Caco-2 (cell line): ENCODE measurements at regions not wholly inside any gene's neighbourhood (a gene's known extent, or its start where the extent isn't known, plus 50 kb on each side); places are given as distances from the start of the nearest gene placed in this dataset.
A peak's percentile ranks its signal among the peaks of the same experiment; 100 is the strongest.

Source experiments
- BruUV-seq: library from RNA; stranded (reverse); fragments of 400-500 nt; replicated peaks from 2 replicates; lab custom pipeline; 2021; lab: Mats Ljungman, UMichigan
- CTCF ChIA-PET: fragments of 300-600 bp; sonication (Branson Sonifier 250); formaldehyde crosslinking; loops from one replicate; lab custom pipeline; 2022; ENCODE audit warnings: antibody characterized with exemption; lab: Charles Lee
- POLR2A ChIA-PET: fragments of 300-600 bp; sonication (Branson Sonifier 250); formaldehyde crosslinking; loops from one replicate; lab custom pipeline; 2022; ENCODE audit warnings: antibody characterized with exemption; lab: Charles Lee
- DNase-seq, 2 experiments: peaks; one replicate each; pipeline versions ENCODE4 v3.0.0 to v3.0.0-alpha.2; 2020 to 2022
- H3K27me3 ChIP-seq: replicated peaks from 2 replicates; pipeline ENCODE4 v1.6.0; 2011; ENCODE audit warnings: low read length; ENCODE audit not compliant: control insufficient read depth, insufficient read depth
- H3K36me3 ChIP-seq: 2 replicates; pipeline ENCODE4 v1.5.1; 2011; ENCODE audit warnings: low read length; ENCODE audit not compliant: control insufficient read depth, insufficient read depth
- H3K4me1 ChIP-seq: fragments of 250-450 bp; sonication (Bioruptor Pico); 2 replicates; pipeline ENCODE4 v1.5.1; 2020; ENCODE audit warnings: mild to moderate bottlenecking
- H3K4me3 ChIP-seq: 2 replicates; pipeline ENCODE4 v1.5.1; 2011; ENCODE audit warnings: low read depth, mild to moderate bottlenecking, control low read depth, low read length
- H3K9me3 ChIP-seq: fragments of 250-450 bp; sonication (Bioruptor Pico); 2 replicates; pipeline ENCODE4 v1.5.1; 2020; ENCODE audit warnings: mild to moderate bottlenecking, moderate library complexity
- H3K27ac Mint-ChIP-seq: one replicate; pipeline ENCODE4 v1.8.0; 2022; ENCODE audit warnings: mixed read lengths; ENCODE audit not compliant: unreplicated experiment
- H3K27me3 Mint-ChIP-seq: one replicate; pipeline ENCODE4 v1.8.0; 2022; ENCODE audit warnings: mixed read lengths; ENCODE audit not compliant: insufficient read depth, unreplicated experiment
- H3K36me3 Mint-ChIP-seq: one replicate; pipeline ENCODE4 v1.8.0; 2022; ENCODE audit warnings: mild to moderate bottlenecking, mixed read lengths; ENCODE audit not compliant: insufficient read depth, unreplicated experiment
- H3K4me1 Mint-ChIP-seq: one replicate; pipeline ENCODE4 v1.8.0; 2022; ENCODE audit warnings: low read depth, mixed read lengths; ENCODE audit not compliant: unreplicated experiment
- H3K4me3 Mint-ChIP-seq: one replicate; pipeline ENCODE4 v1.8.0; 2022; ENCODE audit warnings: mild to moderate bottlenecking, moderate library complexity, mixed read lengths; ENCODE audit not compliant: unreplicated experiment
- H3K9me3 Mint-ChIP-seq: one replicate; pipeline ENCODE4 v1.8.0; 2022; ENCODE audit warnings: mixed read lengths; ENCODE audit not compliant: unreplicated experiment
- CTCF ChIP-seq, 2 experiments: fragments of 200-600 bp in 1 of 2; IDR thresholded peaks; 1 replicate in 1 of 2; 2 replicates in 1 of 2; pipeline versions ENCODE4 v1.5.1 to v1.8.0; 2011 to 2022; ENCODE audit warnings: antibody characterized with exemption in 1 of 2, control low read depth in 1 of 2, inconsistent platforms in 1 of 2, low read depth in 1 of 2, low read length in 1 of 2, mild to moderate bottlenecking in 1 of 2, moderate library complexity in 1 of 2; ENCODE audit not compliant: insufficient read depth in 1 of 2, severe bottlenecking in 1 of 2, unreplicated experiment in 1 of 2
- intact Hi-C: fragments of 100-400 bp; cut with micrococcal nuclease; formaldehyde crosslinking; loops from one replicate; pipeline ENCODE4 v1.10.0; 2022; ENCODE audit not compliant: unreplicated experiment

GRCh38 chr11:87465716-87466115 lies 428.0 kb downstream of the TMEM135 start:
- ChIA-PET CTCF (interaction anchor here (0.5 kb wide), 1 partner anchor 624 kb away, joined by 3 read pairs; no protein-coding TSS in a partner anchor), POLR2A (no interaction called here)
- no peak overlapping the region for H3K27ac Mint-ChIP-seq
- Histone ChIP-seq H3K4me3 (no peak overlapping the region), H3K36me3 (no peaks in the 10 kb centered on the region), H3K9me3 (no peaks in the 10 kb centered on the region; the same call in 1 of the 2 replicates), H3K4me1 (peaks cover 27% of the 10 kb centered on the region), H3K27me3 (no peaks in the 10 kb centered on the region)
- no peaks in the 10 kb centered on the region for H3K36me3 Mint-ChIP-seq
- BruUV-seq = no TSS peak
- intact Hi-C loops = no loop called here
- no peak for DNase-seq
- H3K4me3 Mint-ChIP-seq = no peak overlapping the region
- no peaks in the 10 kb centered on the region for H3K4me1 Mint-ChIP-seq
- H3K9me3 Mint-ChIP-seq = peaks cover 10% of the 10 kb centered on the region
- TF ChIP-seq CTCF (IDR thresholded peaks at IDR 0.05; ENCODE audit: insufficient read depth in 1 of 2, low read depth in 1 of 2, low read length in 1 of 2, severe bottlenecking in 1 of 2, unreplicated experiment in 1 of 2) = no peak
- no peaks in the 10 kb centered on the region for H3K27me3 Mint-ChIP-seq

- Mint-ChIP-seq H3K4me1 (no peaks in the 10 kb centered on the region), H3K36me3 (no peaks in the 10 kb centered on the region), H3K9me3 (peaks cover 10% of the 10 kb centered on the region), H3K27ac (no peak overlapping the region), H3K4me3 (no peak overlapping the region), H3K27me3 (no peaks in the 10 kb centered on the region)
- CTCF ChIA-PET = interaction anchor here (0.6 to 0.7 kb wide), 4 partner anchors 82 to 506 kb away, joined by 3 to 4 read pairs (median 3); no protein-coding TSS in a partner anchor
- intact Hi-C loops = loop anchor here (1.0 to 5.0 kb wide), 10 partner anchors 37 to 1081 kb away; no protein-coding TSS in a partner anchor
- H3K27me3 ChIP-seq = no peaks in the 10 kb centered on the region
- H3K4me3 ChIP-seq = no peak overlapping the region
- POLR2A ChIA-PET = no interaction called here
- peak; percentile 66 to 72 for DNase-seq
- peak; percentile 41 to 48 for TF ChIP-seq CTCF (IDR thresholded peaks at IDR 0.05; ENCODE audit: insufficient read depth in 1 of 2, low read depth in 1 of 2, low read length in 1 of 2, severe bottlenecking in 1 of 2, unreplicated experiment in 1 of 2)
- BruUV-seq = no TSS peak
- no peaks in the 10 kb centered on the region; the same call in 1 of the 2 replicates for H3K9me3 ChIP-seq
- no peaks in the 10 kb centered on the region for H3K36me3 ChIP-seq
- peaks cover 27% of the 10 kb centered on the region for H3K4me1 ChIP-seq
Measured at GRCh38 chr11:87463486-87464102, 425.9 kb downstream of the TMEM135 start.

GRCh38 chr11:87462171-87462570 lies 424.4 kb downstream of the TMEM135 start:
- ChIA-PET CTCF (interaction anchor here (0.6 to 1.1 kb wide), 2 partner anchors 18 to 41 kb away, joined by 3 read pairs; no protein-coding TSS in a partner anchor), POLR2A (no interaction called here)
- Mint-ChIP-seq H3K27me3 (no peaks in the 10 kb centered on the region), H3K9me3 (no peaks in the 10 kb centered on the region), H3K27ac (no peak overlapping the region), H3K4me1 (no peaks in the 10 kb centered on the region), H3K4me3 (no peak overlapping the region), H3K36me3 (no peaks in the 10 kb centered on the region)
- H3K4me3 ChIP-seq = no peak overlapping the region
- H3K4me1 ChIP-seq = peaks cover 27% of the 10 kb centered on the region
- intact Hi-C loops = loop anchor here (2.0 to 5.0 kb wide), 6 partner anchors 39 to 1083 kb away; no protein-coding TSS in a partner anchor
- peak in 1 of 2 experiments; percentile 11 for DNase-seq
- no TSS peak for BruUV-seq
- no peaks in the 10 kb centered on the region for H3K36me3 ChIP-seq
- no peaks in the 10 kb centered on the region for H3K27me3 ChIP-seq
- no peak for TF ChIP-seq CTCF (IDR thresholded peaks at IDR 0.05; ENCODE audit: insufficient read depth in 1 of 2, low read depth in 1 of 2, low read length in 1 of 2, severe bottlenecking in 1 of 2, unreplicated experiment in 1 of 2)
- H3K9me3 ChIP-seq = no peaks in the 10 kb centered on the region; the same call in 1 of the 2 replicates
